GDM1 (cell line): ENCODE measurements at regions not wholly inside any gene's neighbourhood (a gene's known extent, or its start where the extent isn't known, plus 50 kb on each side); places are given as distances from the start of the nearest gene placed in this dataset.
"Not testable (repeated sequence)": the region's sequence is repeated elsewhere in the genome, so short reads cannot be mapped to it uniquely, and the experiment has no call there.

ENCODE experiments used
- DNase-seq: peaks from one replicate; lab custom pipeline; 2025; lab: John Stamatoyannopoulos, UW

GRCh38 chr7:79778786-79779770 is 325.6 kb upstream of the MAGI2 start:
- no peak for DNase-seq

- DNase-seq, result no peak
Observed at GRCh38 chr7:79775911-79776310, 322.4 kb upstream of the MAGI2 start.

GRCh38 chr7:79774150-79774549 is 320.7 kb upstream of the MAGI2 start:
- no peak for DNase-seq

- no peak for DNase-seq
Observed at GRCh38 chr7:79770970-79771369, 317.5 kb upstream of the MAGI2 start.

- no peak for DNase-seq
Observed at GRCh38 chr7:79770063-79770462, 316.6 kb upstream of the MAGI2 start.

- DNase-seq, result not testable (repeated sequence)
Observed at GRCh38 chr7:79767876-79768560, 314.6 kb upstream of the MAGI2 start.

- DNase-seq, result not testable (repeated sequence)
Observed at GRCh38 chr7:79767192-79767591, 313.7 kb upstream of the MAGI2 start.

GRCh38 chr7:79761876-79762429 is 308.5 kb upstream of the MAGI2 start:
- no peak for DNase-seq

GRCh38 chr7:79750941-79751340 is 297.5 kb upstream of the MAGI2 start:
- DNase-seq, result not testable (repeated sequence)

GRCh38 chr7:79749856-79750255 is 296.4 kb upstream of the MAGI2 start:
- no peak for DNase-seq

GRCh38 chr7:79741684-79742083 is 288.2 kb upstream of the MAGI2 start:
- DNase-seq, result no peak

GRCh38 chr7:79740076-79740475 is 286.6 kb upstream of the MAGI2 start:
- no peak for DNase-seq

GRCh38 chr7:79739036-79739709 is 285.7 kb upstream of the MAGI2 start:
- DNase-seq, result not testable (repeated sequence)

- no peak for DNase-seq
Observed at GRCh38 chr7:79736418-79736817, 283.0 kb upstream of the MAGI2 start.

- DNase-seq, result no peak
Observed at GRCh38 chr7:79735012-79735411, 281.5 kb upstream of the MAGI2 start.

GRCh38 chr7:79734181-79734580 is 280.7 kb upstream of the MAGI2 start:
- DNase-seq, result no peak

GRCh38 chr7:79732535-79732934 is 279.1 kb upstream of the MAGI2 start:
- no peak for DNase-seq

GRCh38 chr7:79730971-79731370 is 277.5 kb upstream of the MAGI2 start:
- DNase-seq, result no peak

GRCh38 chr7:79723833-79724618 is 270.6 kb upstream of the MAGI2 start:
- no peak for DNase-seq

GRCh38 chr7:79722217-79722616 is 268.8 kb upstream of the MAGI2 start:
- no peak for DNase-seq

GRCh38 chr7:79719216-79719615 is 265.7 kb upstream of the MAGI2 start:
- no peak for DNase-seq
